ENCODE measurements at regions not wholly inside any gene's neighbourhood (a gene's known extent, or its start where the extent isn't known, plus 50 kb on each side); places are given as distances from the start of the nearest gene placed in this dataset.
"Not testable (repeated sequence)": the region's sequence is repeated elsewhere in the genome, so short reads cannot be mapped to it uniquely, and the experiment has no call there.

- no peak for DNase-seq (ENCODE audit: low spot score)
These were observed 362.8 kb upstream of the ARPP21 start for GRCh38 chr3:35276568-35276967.

- no peak for DNase-seq (ENCODE audit: low spot score)
These were observed 347.7 kb upstream of the ARPP21 start for GRCh38 chr3:35291471-35292236.

- no peak for DNase-seq (ENCODE audit: low spot score)
These were observed 346.8 kb upstream of the ARPP21 start for GRCh38 chr3:35292568-35292967.

- no peak for DNase-seq (ENCODE audit: low spot score)
These were observed 343.4 kb upstream of the ARPP21 start for GRCh38 chr3:35295906-35296305.

- peak; percentile 65 for DNase-seq (ENCODE audit: low spot score)
These were observed 342.8 kb upstream of the ARPP21 start for GRCh38 chr3:35296533-35296932.

GRCh38 chr3:35296944-35297343, 342.4 kb upstream of the ARPP21 start:
- DNase-seq (ENCODE audit: low spot score), result not testable (repeated sequence)

GRCh38 chr3:35305406-35305805, 333.9 kb upstream of the ARPP21 start:
- DNase-seq (ENCODE audit: low spot score), result no peak

- DNase-seq (ENCODE audit: low spot score), result no peak
These were observed 332.0 kb upstream of the ARPP21 start for GRCh38 chr3:35307296-35307695.

- DNase-seq (ENCODE audit: low spot score), result not testable (repeated sequence)
These were observed 322.5 kb upstream of the ARPP21 start for GRCh38 chr3:35316841-35317240.

GRCh38 chr3:35320646-35321407, 318.5 kb upstream of the ARPP21 start:
- no peak for DNase-seq (ENCODE audit: low spot score)

- no peak for DNase-seq (ENCODE audit: low spot score)
These were observed 317.3 kb upstream of the ARPP21 start for GRCh38 chr3:35322070-35322469.

- DNase-seq (ENCODE audit: low spot score), result no peak
These were observed 303.6 kb upstream of the ARPP21 start for GRCh38 chr3:35335703-35336102.

- no peak for DNase-seq (ENCODE audit: low spot score)
These were observed 302.7 kb upstream of the ARPP21 start for GRCh38 chr3:35336601-35337000.

- no peak for DNase-seq (ENCODE audit: low spot score)
These were observed 301.1 kb upstream of the ARPP21 start for GRCh38 chr3:35338186-35338585.

GRCh38 chr3:35380196-35380595, 259.1 kb upstream of the ARPP21 start:
- no peak for DNase-seq (ENCODE audit: low spot score)

- no peak for DNase-seq (ENCODE audit: low spot score)
These were observed 256.1 kb upstream of the ARPP21 start for GRCh38 chr3:35383216-35383615.

- no peak for DNase-seq (ENCODE audit: low spot score)
These were observed 255.4 kb upstream of the ARPP21 start for GRCh38 chr3:35383719-35384555.

- no peak for DNase-seq (ENCODE audit: low spot score)
These were observed 254.1 kb upstream of the ARPP21 start for GRCh38 chr3:35385271-35385670.

GRCh38 chr3:35389907-35390306, 249.4 kb upstream of the ARPP21 start:
- no peak for DNase-seq (ENCODE audit: low spot score)

GRCh38 chr3:35392187-35392586, 247.1 kb upstream of the ARPP21 start:
- no peak for DNase-seq (ENCODE audit: low spot score)

- no peak for DNase-seq (ENCODE audit: low spot score)
These were observed 245.2 kb upstream of the ARPP21 start for GRCh38 chr3:35393901-35394799.

GRCh38 chr3:35394905-35395304, 244.4 kb upstream of the ARPP21 start:
- no peak for DNase-seq (ENCODE audit: low spot score)

Measured in NAMALWA (cell line).